ENCODE measurements at regions not wholly inside any gene's neighbourhood (a gene's known extent, or its start where the extent isn't known, plus 50 kb on each side); places are given as distances from the start of the nearest gene placed in this dataset.

DNA sequence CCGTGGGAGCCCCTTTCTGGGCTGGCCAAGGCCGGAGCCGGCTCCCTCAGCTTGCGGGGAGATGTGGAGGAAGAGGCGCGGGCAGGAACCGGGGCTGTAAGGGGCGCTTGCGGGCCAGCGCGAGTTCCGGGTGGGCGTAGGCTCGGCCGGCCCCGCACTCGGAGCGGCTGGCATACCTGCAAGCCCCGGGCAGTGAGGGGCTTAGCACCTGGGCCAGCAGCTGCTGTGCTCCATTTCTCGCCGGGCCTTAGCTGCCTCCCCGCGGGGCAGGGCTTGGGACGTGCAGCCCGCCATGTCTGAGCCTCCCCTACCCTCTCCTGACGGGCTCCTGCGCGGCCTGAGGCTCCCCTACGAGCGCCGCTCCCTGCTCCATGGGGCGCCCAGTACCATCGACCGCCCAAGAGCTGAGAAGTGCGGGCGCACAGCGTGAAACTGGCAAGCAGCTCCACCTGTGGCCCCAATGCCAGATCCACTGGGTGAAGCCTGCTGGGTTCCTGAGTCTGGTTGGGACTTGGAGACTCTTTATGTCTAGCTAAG is 82.8 kb upstream of the E2F3 start:
- no peak for TF ChIP-seq CTCF (IDR thresholded peaks at IDR 0.05)
- H3K27ac ChIP-seq, result no peak overlapping the region
- WGBS, 2 donors, result 93 to 98% methylated on average over 34 to 37 of the region's 37 CpGs
- DNase-seq (no peak), FAIRE-seq (no peak), ATAC-seq (no peak)
- H3K27me3 ChIP-seq, result no peaks in the 10 kb centered on the region
- intact Hi-C loops (cut with DNase I), result no loop called here
- H3K36me3 ChIP-seq, result no peaks in the 10 kb centered on the region
- no peaks in the 10 kb centered on the region for H3K4me1 ChIP-seq
- H3K9me3 ChIP-seq, result no peaks in the 10 kb centered on the region
- H3K4me3 ChIP-seq, result no peak overlapping the region

DNA sequence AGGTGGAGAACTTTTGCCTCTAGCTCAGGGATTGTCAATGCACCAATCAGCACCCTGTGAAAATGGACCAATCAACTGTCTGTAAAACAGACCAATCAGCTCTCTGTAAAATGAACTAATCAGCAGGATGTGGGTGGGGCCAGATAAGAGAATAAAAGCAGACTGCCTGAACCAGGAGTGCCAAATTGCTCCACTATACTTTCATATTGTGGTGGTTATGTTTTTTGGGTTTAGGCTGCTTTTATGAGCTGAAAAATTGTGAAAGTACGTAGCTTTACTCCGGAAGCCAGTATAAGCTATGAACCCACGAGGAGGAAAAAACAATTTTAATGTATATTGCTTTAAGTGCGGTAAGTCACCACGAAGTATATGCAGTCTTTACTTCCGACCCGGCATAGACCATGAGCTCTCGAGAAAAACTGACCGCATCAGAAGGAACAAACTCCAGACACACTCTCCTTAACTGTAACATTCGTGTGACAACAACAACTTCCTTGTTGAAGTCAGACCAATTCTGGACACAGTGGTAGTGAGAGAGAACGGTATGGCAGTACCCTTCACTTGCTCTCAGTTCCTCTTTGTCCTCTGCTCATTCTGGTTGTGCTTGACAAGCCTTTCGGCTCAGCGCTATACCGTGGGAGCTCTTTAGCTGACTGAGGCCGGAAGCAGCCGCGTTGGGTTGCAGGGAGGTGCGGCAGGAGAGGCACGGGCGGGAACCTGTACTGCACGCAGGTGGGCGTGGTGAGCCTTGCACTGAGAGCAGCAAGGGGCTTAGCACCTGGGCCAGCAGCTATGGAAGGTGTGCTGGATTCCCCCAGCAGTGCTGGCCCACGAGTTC is 81.9 kb upstream of the E2F3 start:
- peak in 1 of 6 donors; percentile 27 for DNase-seq
- no peak for TF ChIP-seq CTCF (IDR thresholded peaks at IDR 0.05)
- no peaks in the 10 kb centered on the region for H3K9me3 ChIP-seq
- peak overlapping the region in 1 of 4 donors; percentile 9 for H3K27ac ChIP-seq
- H3K27me3 ChIP-seq, result no peaks in the 10 kb centered on the region
- no peaks in the 10 kb centered on the region for H3K36me3 ChIP-seq
- WGBS, 2 donors, result 75 to 87% methylated on average over 23 of the region's 23 CpGs
- no peak overlapping the region for H3K4me3 ChIP-seq
- H3K4me1 ChIP-seq, result no peaks in the 10 kb centered on the region
- FAIRE-seq, result no peak
- peak in 3 of 4 donors; percentile 51 to 87 (median 82) for ATAC-seq
- intact Hi-C loops (cut with DNase I), result no loop called here

- no peak for ATAC-seq
- no peaks in the 10 kb centered on the region for H3K27me3 ChIP-seq
- 69 to 80% methylated on average over 6 of the region's 6 CpGs for WGBS, 2 donors
- no peak for DNase-seq
- TF ChIP-seq CTCF (IDR thresholded peaks at IDR 0.05), result no peak
- H3K36me3 ChIP-seq, result no peaks in the 10 kb centered on the region
- H3K27ac ChIP-seq, result no peak overlapping the region
- no peak for FAIRE-seq
- no peaks in the 10 kb centered on the region for H3K9me3 ChIP-seq
- H3K4me1 ChIP-seq, result no peaks in the 10 kb centered on the region
- intact Hi-C loops (cut with DNase I), result no loop called here
- H3K4me3 ChIP-seq, result no peak overlapping the region
Observed at GRCh38 chr6:20325641-20326421, 75.8 kb upstream of the E2F3 start.

DNA sequence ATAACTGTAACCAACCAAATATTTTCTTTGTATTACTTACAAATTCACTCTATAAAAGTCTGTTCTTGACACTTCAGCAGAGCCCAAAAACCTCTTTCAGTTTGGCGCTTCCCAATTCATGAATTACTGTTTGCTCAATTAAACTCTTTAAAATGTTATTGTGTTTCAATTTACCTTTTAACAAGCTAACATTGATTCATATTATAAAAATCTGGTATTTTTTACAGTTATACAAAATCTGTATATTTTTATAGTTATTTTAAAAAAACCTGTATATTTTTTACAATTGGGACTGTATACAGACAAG is 75.3 kb upstream of the E2F3 start:
- TF ChIP-seq CTCF (IDR thresholded peaks at IDR 0.05), result no peak

More for the DNA sequence above, 75.3 kb upstream of the E2F3 start:
- DNase-seq (no peak), FAIRE-seq (no peak), ATAC-seq (no peak)
- Histone ChIP-seq H3K27ac (no peak overlapping the region), H3K4me3 (no peak overlapping the region), H3K4me1 (no peaks in the 10 kb centered on the region), H3K9me3 (no peaks in the 10 kb centered on the region), H3K27me3 (no peaks in the 10 kb centered on the region), H3K36me3 (no peaks in the 10 kb centered on the region)
- intact Hi-C loops (cut with DNase I), result no loop called here
- WGBS, 2 donors, result 94 to 98% methylated on average over 1 of the region's 1 CpG

Measured in pancreas (tissue), 10 donors.